PC-3 (cell line): ENCODE measurements at regions not wholly inside any gene's neighbourhood (a gene's known extent, or its start where the extent isn't known, plus 50 kb on each side); places are given as distances from the start of the nearest gene placed in this dataset.

Experiments used
- CTCF ChIP-seq: fragments of 300-600 bp; sonication (generic); conservative IDR thresholded peaks from 2 replicates; pipeline ENCODE4 v1.5.1; 2017; ENCODE audit warnings: antibody characterized with exemption, low read depth, mild to moderate bottlenecking, low read length
- EZH2 ChIP-seq: fragments of 300-600 bp; sonication (generic); IDR thresholded peaks from one replicate; pipeline ENCODE4 v1.6.1; 2017; ENCODE audit warnings: antibody characterized with exemption, mild to moderate bottlenecking, low read length; ENCODE audit not compliant: unreplicated experiment

- TF ChIP-seq CTCF (no peak), EZH2 (no peak)
These were observed 61.7 kb upstream of the ITGA11 start for GRCh38 chr15:68493629-68494028.
